HG03521 (cell line): ENCODE measurements at regions not wholly inside any gene's neighbourhood (a gene's known extent, or its start where the extent isn't known, plus 50 kb on each side); places are given as distances from the start of the nearest gene placed in this dataset.
"Not testable (repeated sequence)": the region's sequence is repeated elsewhere in the genome, so short reads cannot be mapped to it uniquely, and the experiment has no call there.

Experiments
- ATAC-seq: cut with Tn5 transposase; IDR thresholded peaks from one replicate; pipeline ENCODE4 v1.9.1; 2021; ENCODE audit warnings: mild to moderate bottlenecking, moderate library complexity; ENCODE audit not compliant: unreplicated experiment

- no peak for ATAC-seq
These were observed 55.1 kb downstream of the SOX9 start for GRCh38 chr17:72175787-72176515.

- no peak for ATAC-seq
These were observed 55.7 kb downstream of the SOX9 start for GRCh38 chr17:72176516-72176851.

- no peak for ATAC-seq
These were observed 56.3 kb downstream of the SOX9 start for GRCh38 chr17:72176951-72177660.

GRCh38 chr17:72177738-72178137 lies 56.9 kb downstream of the SOX9 start:
- no peak for ATAC-seq

DNA sequence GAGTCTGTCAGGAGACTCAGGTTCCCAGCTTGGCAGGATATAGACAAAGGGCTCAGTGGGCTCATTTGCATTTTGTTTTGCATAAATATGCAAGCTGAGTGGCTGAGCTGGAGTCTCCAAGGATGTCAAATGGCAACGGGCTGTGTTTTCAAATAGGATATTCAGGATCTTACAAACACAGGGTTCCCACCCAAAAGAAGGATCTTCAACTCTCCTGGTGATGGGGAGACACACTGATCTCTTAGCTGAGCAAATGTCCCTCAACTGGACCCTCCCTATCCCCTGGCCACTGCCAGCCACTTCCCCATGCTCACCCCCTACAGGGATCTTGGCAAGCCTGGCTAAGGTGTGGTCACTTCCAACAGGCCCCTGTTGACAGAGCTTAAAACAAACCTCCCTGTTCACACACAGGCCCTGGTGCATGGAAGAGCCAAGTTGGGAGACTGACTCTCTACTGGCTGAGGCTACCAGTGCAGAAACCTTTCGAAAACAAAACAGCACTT lies 61.6 kb downstream of the SOX9 start:
- no peak for ATAC-seq

DNA sequence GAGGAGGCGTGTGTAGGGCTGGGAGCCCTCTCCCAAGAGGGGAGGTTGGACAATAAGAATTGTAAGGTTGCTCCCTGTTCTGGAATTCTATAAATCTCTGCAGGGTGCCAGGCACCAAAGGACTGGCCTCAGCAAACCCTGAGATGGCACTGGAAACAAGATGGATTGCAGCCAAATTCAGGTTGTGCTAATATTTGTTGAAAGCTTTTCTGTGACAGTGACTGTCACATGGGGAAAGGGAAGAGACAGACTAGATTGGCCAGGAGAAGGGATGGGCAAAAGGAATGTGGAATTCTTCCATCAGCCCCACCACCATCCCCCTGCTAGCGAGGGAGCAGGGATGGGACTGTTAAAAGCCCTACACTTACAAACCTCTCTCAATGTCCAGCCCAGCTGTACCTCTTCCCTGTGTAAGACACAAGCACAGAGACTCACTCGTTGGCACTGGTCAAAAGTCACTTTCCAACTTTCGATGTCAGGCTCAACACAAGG lies 62.4 kb downstream of the SOX9 start:
- ATAC-seq, result no peak

DNA sequence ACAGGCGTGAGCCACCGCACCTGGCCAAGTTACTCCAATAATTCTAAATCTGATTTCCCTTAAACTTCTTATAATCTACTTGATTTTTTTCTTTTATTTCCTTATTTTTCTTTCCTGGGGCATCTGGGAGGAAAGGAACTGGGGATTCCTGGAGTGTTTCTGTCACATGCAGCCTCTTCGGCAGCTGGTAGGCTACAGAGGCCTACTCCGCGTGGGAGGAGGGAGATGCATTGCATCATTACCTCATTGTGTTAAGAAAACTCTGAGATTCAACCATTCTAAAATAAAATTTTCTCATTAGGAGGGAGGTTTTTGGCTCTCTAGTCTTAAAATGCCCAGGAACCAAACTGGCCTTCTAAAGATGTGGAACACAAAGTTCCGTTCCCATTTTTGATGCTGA lies 64.0 kb downstream of the SOX9 start:
- ATAC-seq, result no peak

DNA sequence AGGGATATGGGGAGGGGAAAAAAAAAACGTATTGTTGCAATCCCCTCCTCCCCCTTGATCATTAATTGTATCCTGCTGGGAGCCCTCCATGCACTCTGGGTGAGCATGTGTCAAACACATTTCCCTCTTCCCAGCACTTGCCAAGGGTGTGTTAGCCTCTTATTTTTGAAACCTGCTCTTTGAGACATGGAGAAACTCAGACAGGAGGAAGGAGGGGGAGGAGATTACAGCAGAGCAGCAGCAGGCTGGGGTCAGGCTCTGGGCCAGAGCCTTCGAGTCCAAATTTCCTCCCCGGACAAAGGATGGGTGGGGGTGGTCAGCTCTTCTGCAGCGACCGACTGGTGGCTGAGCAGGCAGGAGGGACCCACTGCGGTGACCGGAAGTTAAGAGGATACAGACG lies 64.7 kb downstream of the SOX9 start:
- ATAC-seq, result no peak

GRCh38 chr17:72187556-72187955 lies 66.7 kb downstream of the SOX9 start:
- ATAC-seq, result no peak

- no peak for ATAC-seq
These were observed 68.0 kb downstream of the SOX9 start for GRCh38 chr17:72188801-72189200.

DNA sequence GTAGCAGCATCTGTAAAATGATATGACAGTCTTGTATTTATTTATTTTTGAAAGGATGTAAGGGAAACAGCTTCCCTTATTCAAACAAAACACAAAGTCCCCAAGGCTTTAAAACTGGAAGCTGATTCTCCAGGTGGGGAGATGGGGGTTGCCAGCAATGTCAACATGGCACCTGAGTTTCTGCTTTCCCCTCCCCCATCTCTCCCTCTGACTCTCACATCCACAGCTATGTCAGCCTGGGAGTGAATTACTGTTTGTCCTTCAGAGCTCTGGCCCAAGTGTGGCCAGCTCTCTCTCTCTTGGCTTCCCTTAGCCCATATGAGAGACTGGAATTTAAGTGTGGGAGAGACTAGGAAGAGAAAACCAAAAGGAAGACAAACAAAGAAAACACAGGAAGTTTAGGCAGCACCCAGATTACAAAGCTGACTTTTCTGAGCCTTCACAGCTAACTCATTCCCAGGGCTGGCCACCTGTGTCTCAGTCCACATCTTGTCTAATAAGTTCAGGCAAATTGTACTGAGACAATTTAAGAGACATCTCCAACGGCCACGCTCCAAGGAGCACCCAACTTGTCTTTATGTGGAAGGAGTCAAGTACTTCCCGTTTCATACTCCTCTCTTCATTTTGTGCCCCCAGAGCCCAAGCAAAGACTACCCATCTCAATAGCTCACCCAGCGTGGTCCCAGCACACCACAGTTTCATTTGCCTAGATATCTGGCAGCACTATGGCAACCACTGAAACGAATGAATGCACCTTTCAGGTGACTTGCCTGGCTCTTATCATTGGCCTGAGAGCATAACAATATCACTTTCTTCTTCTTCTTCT lies 69.2 kb downstream of the SOX9 start:
- ATAC-seq, result no peak

DNA sequence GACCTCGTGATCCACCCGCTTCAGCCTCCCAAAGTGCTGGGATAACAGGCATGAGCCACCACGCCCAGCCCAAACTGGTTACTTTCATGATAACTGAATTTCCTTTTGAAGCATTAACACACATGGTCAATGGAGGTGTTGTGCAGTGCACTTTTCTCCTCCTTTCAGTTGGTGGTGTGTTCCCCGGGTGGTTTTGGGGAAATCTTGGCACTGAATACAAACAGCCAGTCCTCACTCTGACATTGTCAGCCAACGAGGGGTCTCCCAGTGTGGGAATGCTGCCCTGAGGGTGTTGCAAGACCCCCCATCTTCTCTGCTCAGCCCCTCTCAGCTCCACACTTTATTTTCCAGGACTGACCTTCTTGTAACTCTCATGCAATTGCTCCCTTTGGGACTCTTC lies 70.5 kb downstream of the SOX9 start:
- ATAC-seq, result no peak

DNA sequence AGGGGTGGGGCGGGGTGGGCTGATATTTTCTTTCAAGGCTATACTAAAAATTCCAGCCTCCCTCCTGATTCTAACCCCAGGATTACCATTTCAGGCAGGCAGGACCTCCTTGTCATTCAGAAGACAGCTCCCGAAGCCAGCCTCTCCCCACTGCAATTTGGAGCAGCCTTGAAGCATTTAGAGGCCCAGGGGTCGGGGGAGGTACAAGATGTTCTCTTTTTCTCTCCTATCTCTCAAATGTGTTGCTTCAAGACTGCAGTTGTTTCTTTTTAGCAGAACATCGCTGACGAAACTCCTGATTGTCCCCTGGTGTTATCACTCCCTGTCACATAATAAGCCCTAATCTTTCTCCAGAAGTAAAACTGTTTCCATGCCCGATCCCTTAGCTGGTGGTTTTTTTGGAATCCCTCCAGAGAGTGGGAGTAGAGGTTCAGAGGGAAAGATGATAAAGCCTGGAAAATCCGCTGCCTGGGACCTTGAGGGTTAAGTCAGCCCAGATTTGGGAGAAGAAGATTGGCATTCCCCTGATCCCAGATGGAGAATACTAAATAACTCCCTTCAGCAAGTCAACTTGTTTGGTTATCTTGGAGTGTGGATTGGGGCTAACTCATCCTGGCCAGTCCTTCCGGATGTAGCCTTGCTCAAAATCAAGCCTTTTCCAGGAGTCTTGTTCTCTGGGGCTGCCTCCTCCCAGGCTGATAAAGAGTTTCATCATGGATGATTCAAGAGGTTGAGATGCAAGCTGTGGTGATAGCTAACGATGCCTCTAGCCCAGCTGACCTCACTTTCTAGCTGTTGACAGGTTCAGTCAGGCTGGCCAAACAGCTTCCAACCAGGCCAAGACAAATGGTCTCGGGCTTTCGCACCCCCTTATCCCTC lies 71.3 kb downstream of the SOX9 start:
- no peak for ATAC-seq

GRCh38 chr17:72192800-72193192 lies 72.0 kb downstream of the SOX9 start:
- no peak for ATAC-seq

DNA sequence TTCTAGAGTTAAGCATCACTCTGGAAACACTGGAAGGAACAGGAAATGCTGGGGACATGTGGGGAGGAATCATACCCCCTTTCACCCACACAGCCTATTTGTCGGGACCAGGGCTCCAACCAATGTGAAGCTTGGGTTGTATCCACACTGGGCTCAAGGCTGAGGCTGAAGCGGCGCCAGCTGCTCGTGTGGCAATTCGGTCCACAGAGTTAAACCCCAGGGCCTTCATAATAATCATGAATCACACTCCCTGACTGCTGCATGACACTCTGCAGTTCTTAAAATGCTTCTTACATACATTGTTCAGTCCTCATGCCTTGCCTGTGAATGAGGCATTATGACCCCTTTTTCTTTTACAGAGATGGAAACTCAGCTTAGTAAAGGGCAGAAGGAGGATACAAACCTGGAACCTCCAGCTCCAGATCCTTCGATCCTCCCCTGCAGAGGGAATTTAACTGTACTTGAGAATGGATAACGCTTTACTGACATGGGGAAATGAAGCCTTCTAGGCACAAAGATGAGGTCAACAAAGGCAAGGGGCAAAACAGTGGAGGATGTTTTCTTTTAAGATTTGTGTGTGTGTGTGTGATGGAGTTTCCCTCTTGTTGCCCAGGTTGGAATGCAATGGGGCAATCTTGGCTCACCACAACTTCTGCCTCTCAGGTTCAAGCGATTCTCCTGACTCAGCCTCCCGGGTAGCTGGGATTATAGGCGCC lies 72.7 kb downstream of the SOX9 start:
- no peak for ATAC-seq

- ATAC-seq, result not testable (repeated sequence)
These were observed 73.3 kb downstream of the SOX9 start for GRCh38 chr17:72194107-72194440.

DNA sequence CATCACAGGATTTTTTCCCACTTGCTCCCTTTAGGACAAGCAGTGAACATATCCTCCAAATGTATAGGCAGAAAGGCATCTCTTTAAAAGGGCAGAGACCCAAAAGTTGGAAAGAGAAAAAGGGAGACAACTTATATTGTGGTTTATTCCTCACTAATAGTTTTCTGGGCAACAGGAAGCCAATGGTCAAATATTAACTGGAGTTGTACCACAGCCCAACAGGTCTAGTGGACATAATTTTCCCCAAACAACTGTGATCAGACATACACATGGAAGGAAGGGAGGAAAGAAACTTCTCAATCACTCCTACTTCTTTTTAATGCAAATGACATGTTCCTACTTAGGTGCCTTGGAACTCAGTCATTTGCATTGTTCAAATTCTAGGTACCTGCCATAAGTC lies 78.4 kb downstream of the SOX9 start:
- ATAC-seq, result no peak

GRCh38 chr17:72204742-72205141 lies 83.9 kb downstream of the SOX9 start:
- no peak for ATAC-seq

DNA sequence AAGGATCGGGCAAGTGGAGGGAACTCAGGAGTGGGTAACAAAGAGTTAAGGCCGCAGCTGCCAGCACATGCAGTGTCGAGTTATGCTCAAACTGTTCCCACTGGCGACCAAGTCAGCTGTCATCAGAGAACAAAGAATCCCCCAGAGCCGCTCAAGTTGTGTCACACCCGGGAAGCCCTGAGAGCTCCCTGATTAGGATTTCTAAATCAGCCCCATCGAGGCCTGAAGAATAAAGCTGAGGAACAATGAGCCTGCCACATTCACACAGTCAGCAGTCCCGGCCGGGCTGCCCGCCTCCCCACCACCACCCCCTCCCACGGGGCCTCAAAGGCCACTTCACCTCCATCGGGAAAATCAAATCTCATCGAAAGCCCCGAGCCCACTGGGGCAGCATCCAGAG lies 84.5 kb downstream of the SOX9 start:
- ATAC-seq, result no peak

- ATAC-seq, result no peak
These were observed 85.0 kb downstream of the SOX9 start for GRCh38 chr17:72205822-72206221.
